Neural cell (in vitro differentiated cells): ENCODE measurements at regions not wholly inside any gene's neighbourhood (a gene's known extent, or its start where the extent isn't known, plus 50 kb on each side); places are given as distances from the start of the nearest gene placed in this dataset.

ENCODE experiments used
- H2AFZ ChIP-seq: fragments of 200-600, 300-800 bp; sonication (generic), shearing (Covaris generic); 2 replicates; pipeline ENCODE4 v1.6.0; 2014; ENCODE audit warnings: low read depth, mild to moderate bottlenecking, antibody characterized with exemption, low read length, moderate library complexity
- H3F3A ChIP-seq: fragments of 200-600 bp; shearing (Covaris generic); 2 replicates; pipeline ENCODE4 v1.6.1; 2016; ENCODE audit warnings: mild to moderate bottlenecking, moderate library complexity, mixed read lengths, antibody characterized with exemption, low read length; ENCODE audit not compliant: insufficient read depth, poor library complexity, severe bottlenecking
- H3K27ac ChIP-seq: fragments of 200-600, 300-800 bp; sonication (generic), shearing (Covaris generic); 2 replicates; pipeline ENCODE4 v1.5.1; 2014; ENCODE audit warnings: mild to moderate bottlenecking, low read length, moderate library complexity
- H3K27me3 ChIP-seq: fragments of 300-800, 200-600 bp; sonication (generic), shearing (Covaris generic); 2 replicates; pipeline ENCODE4 v1.6.0; 2014; ENCODE audit warnings: mild to moderate bottlenecking, low read depth, low read length, moderate library complexity; ENCODE audit not compliant: insufficient read depth
- H3K36me3 ChIP-seq: fragments of 300-800, 200-600 bp; sonication (generic), shearing (Covaris generic); 2 replicates; pipeline ENCODE4 v1.5.1; 2014; ENCODE audit warnings: mild to moderate bottlenecking, antibody characterized with exemption, low read length, moderate library complexity; ENCODE audit not compliant: insufficient read depth
- H3K4me2 ChIP-seq: fragments of 300-800, 200-600 bp; sonication (generic), shearing (Covaris generic); 2 replicates; pipeline ENCODE4 v1.6.0; 2014; ENCODE audit warnings: mild to moderate bottlenecking, low read length
- H3K4me3 ChIP-seq: fragments of 300-800, 200-600 bp; sonication (generic), shearing (Covaris generic); 2 replicates; pipeline ENCODE4 v1.5.1; 2014; ENCODE audit warnings: mild to moderate bottlenecking, low read length, moderate library complexity
- H3K79me2 ChIP-seq: fragments of 200-600 bp; shearing (Covaris generic); replicated peaks from 2 replicates; pipeline ENCODE4 v1.6.0; 2014; ENCODE audit warnings: mild to moderate bottlenecking, low read length, moderate library complexity; ENCODE audit not compliant: insufficient read depth
- H3K9ac ChIP-seq: fragments of 300-800, 200-600 bp; sonication (generic), shearing (Covaris generic); 2 replicates; pipeline ENCODE4 v1.6.1; 2016; ENCODE audit warnings: mild to moderate bottlenecking, low read length, mixed read lengths
- H3K9me2 ChIP-seq: fragments of 200-600 bp; shearing (Covaris generic); 2 replicates; pipeline ENCODE4 v1.6.1; 2016; ENCODE audit warnings: mild to moderate bottlenecking, low read length, mixed read lengths; ENCODE audit not compliant: insufficient read depth
- H3K9me3 ChIP-seq: fragments of 200-600, 300-800 bp; sonication (generic), shearing (Covaris generic); 2 replicates; pipeline ENCODE4 v1.6.1; 2016; ENCODE audit warnings: mild to moderate bottlenecking, mixed run types, low read length, moderate library complexity, mixed read lengths
- H4K20me1 ChIP-seq: fragments of 200-600 bp; shearing (Covaris generic); 2 replicates; pipeline ENCODE4 v1.6.1; 2016; ENCODE audit warnings: mild to moderate bottlenecking, mixed run types; ENCODE audit not compliant: insufficient read depth
- CTCF ChIP-seq: fragments of 450-650 bp; IDR thresholded peaks from 2 replicates; pipeline ENCODE4 v1.5.1; 2014; ENCODE audit warnings: antibody characterized with exemption, mild to moderate bottlenecking, moderate library complexity; ENCODE audit not compliant: poor library complexity, severe bottlenecking
- EP300 ChIP-seq: fragments of 450-650 bp; conservative IDR thresholded peaks from 2 replicates; pipeline ENCODE4 v1.6.1; 2014; ENCODE audit warnings: antibody characterized with exemption, mild to moderate bottlenecking, moderate library complexity; ENCODE audit not compliant: poor library complexity, severe bottlenecking
- EZH2 ChIP-seq: fragments of 200-600, 300-800 bp; shearing (Covaris generic), sonication (generic); IDR thresholded peaks from 2 replicates; pipeline ENCODE4 v1.6.1; 2014; ENCODE audit warnings: antibody characterized with exemption, low read length, borderline replicate concordance, mild to moderate bottlenecking; ENCODE audit not compliant: insufficient read depth, poor library complexity, severe bottlenecking
- MXI1 ChIP-seq: fragments of 450-650 bp; conservative IDR thresholded peaks from 2 replicates; pipeline ENCODE4 v1.6.1; 2014; ENCODE audit warnings: antibody characterized with exemption, mild to moderate bottlenecking; ENCODE audit not compliant: poor library complexity, severe bottlenecking
- POLR2AphosphoS5 ChIP-seq: IDR thresholded peaks from 2 replicates; pipeline ENCODE4 v1.6.1; 2012
- RAD21 ChIP-seq: fragments of 450-650 bp; conservative IDR thresholded peaks from 2 replicates; pipeline ENCODE4 v1.6.1; 2014; ENCODE audit warnings: antibody characterized with exemption, mild to moderate bottlenecking, moderate library complexity
- REST ChIP-seq: IDR thresholded peaks from 2 replicates; pipeline ENCODE4 v1.6.1; 2012; ENCODE audit warnings: borderline replicate concordance
- SMC3 ChIP-seq: fragments of 450-650 bp; conservative IDR thresholded peaks from 2 replicates; pipeline ENCODE4 v1.6.1; 2014; ENCODE audit warnings: antibody characterized with exemption, mild to moderate bottlenecking, moderate library complexity; ENCODE audit not compliant: poor library complexity
- TAF1 ChIP-seq: IDR thresholded peaks from 2 replicates; pipeline ENCODE4 v1.6.1; 2012; ENCODE audit warnings: low read depth

GRCh38 chr2:216943109-216943508, 83.2 kb upstream of the TNP1 start:
- Histone ChIP-seq H3K27ac (no peak overlapping the region), H3F3A (no peaks in the 10 kb centered on the region), H3K4me3 (no peak overlapping the region), H4K20me1 (no peaks in the 10 kb centered on the region), H3K9me2 (no peaks in the 10 kb centered on the region), H3K9ac (no peak overlapping the region), H3K79me2 (no peaks in the 10 kb centered on the region), H3K4me2 (no peak overlapping the region), H3K27me3 (no peaks in the 10 kb centered on the region), H2AFZ (no peak overlapping the region), H3K9me3 (no peaks in the 10 kb centered on the region), H3K36me3 (no peaks in the 10 kb centered on the region)
- no peak for TF ChIP-seq CTCF
- TF ChIP-seq TAF1 = no peak
- TF ChIP-seq MXI1 = no peak
- no peak for TF ChIP-seq REST

GRCh38 chr2:216942465-216942864, 82.6 kb upstream of the TNP1 start:
- Histone ChIP-seq H3K27ac (no peak overlapping the region), H4K20me1 (no peaks in the 10 kb centered on the region), H3K79me2 (no peaks in the 10 kb centered on the region), H3F3A (no peaks in the 10 kb centered on the region), H3K9me3 (no peaks in the 10 kb centered on the region), H3K27me3 (no peaks in the 10 kb centered on the region), H3K9me2 (no peaks in the 10 kb centered on the region), H3K4me2 (no peak overlapping the region), H3K4me3 (no peak overlapping the region), H3K36me3 (no peaks in the 10 kb centered on the region), H3K9ac (no peak overlapping the region), H2AFZ (no peak overlapping the region)
- TF ChIP-seq REST (no peak), SMC3 (no peak), MXI1 (no peak), EZH2 (no peak), RAD21 (no peak), TAF1 (no peak), POLR2AphosphoS5 (no peak), EP300 (no peak), CTCF (no peak)
